ENCODE measurements at regions not wholly inside any gene's neighbourhood (a gene's known extent, or its start where the extent isn't known, plus 50 kb on each side); places are given as distances from the start of the nearest gene placed in this dataset.

DNA sequence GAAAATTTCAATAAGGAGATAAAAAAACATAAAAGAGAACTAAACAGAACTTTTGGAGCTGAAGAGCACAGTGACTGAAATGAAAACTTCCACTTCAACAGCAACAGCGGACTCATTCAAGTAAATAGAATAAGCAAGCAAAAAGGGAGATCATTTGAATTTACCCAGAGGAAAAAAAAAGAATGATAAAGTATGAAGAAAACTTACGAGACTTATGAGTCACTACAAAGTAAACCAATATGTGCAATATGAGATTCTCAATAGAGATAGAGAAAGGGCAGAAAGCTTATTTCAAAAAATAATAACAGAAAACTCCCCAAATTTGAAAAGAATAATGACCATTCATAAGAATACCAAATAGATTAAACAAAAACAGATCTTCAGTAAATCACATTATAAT lies 1605.7 kb upstream of the CDH6 start:
- TF ChIP-seq, protein P1, sequence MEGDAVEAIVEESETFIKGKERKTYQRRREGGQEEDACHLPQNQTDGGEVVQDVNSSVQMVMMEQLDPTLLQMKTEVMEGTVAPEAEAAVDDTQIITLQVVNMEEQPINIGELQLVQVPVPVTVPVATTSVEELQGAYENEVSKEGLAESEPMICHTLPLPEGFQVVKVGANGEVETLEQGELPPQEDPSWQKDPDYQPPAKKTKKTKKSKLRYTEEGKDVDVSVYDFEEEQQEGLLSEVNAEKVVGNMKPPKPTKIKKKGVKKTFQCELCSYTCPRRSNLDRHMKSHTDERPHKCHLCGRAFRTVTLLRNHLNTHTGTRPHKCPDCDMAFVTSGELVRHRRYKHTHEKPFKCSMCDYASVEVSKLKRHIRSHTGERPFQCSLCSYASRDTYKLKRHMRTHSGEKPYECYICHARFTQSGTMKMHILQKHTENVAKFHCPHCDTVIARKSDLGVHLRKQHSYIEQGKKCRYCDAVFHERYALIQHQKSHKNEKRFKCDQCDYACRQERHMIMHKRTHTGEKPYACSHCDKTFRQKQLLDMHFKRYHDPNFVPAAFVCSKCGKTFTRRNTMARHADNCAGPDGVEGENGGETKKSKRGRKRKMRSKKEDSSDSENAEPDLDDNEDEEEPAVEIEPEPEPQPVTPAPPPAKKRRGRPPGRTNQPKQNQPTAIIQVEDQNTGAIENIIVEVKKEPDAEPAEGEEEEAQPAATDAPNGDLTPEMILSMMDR (IDR thresholded peaks at IDR 0.05), result no peak
- no peak for TF ChIP-seq POLR2AphosphoS5 (IDR thresholded peaks at IDR 0.05)
- TF ChIP-seq POLR2A (IDR thresholded peaks at IDR 0.05), result no peak
